Esophagus squamous epithelium (tissue), 4 donors: ENCODE measurements at regions not wholly inside any gene's neighbourhood (a gene's known extent, or its start where the extent isn't known, plus 50 kb on each side); places are given as distances from the start of the nearest gene placed in this dataset.

Source experiments
- POLR2A ChIP-seq, 4 donors: fragments of 450-650 bp; IDR thresholded peaks; one replicate each; pipeline ENCODE4 v1.6.1; 2017; ENCODE audit warnings: antibody characterized with exemption in 4 of 4, mild to moderate bottlenecking in 4 of 4, moderate library complexity in 3 of 4
- TF ChIP-seq, protein P1 (sequence below), 6 experiments: fragments of 450-650 bp in 4 of 6; fragments of 200-600 bp in 2 of 6; sonication (generic) in 2 of 6; IDR thresholded peaks; one replicate each; pipeline ENCODE4 v1.5.1; 2016 to 2019; ENCODE audit warnings: antibody characterized with exemption in 6 of 6, mild to moderate bottlenecking in 4 of 6, moderate library complexity in 4 of 6

DNA sequence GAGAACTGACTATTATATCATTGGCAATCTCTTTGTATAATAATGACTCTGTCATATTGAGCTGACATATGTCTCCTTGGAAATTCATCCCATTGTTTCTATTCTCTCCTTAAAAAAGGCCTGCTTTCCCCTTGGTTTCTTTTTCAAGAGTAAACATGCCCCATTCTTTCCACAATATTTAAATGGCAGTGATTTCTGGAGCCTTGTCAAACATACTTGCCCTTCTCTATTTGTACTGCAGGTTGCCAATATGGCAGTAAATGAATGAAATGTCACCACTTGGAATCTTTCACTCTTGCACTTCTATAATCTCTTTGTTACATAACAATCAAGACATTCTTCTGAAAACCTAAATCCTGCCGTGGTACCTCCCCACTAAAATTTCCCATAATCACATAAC lies 1265.1 kb upstream of the CDH8 start:
- TF ChIP-seq, protein P1, sequence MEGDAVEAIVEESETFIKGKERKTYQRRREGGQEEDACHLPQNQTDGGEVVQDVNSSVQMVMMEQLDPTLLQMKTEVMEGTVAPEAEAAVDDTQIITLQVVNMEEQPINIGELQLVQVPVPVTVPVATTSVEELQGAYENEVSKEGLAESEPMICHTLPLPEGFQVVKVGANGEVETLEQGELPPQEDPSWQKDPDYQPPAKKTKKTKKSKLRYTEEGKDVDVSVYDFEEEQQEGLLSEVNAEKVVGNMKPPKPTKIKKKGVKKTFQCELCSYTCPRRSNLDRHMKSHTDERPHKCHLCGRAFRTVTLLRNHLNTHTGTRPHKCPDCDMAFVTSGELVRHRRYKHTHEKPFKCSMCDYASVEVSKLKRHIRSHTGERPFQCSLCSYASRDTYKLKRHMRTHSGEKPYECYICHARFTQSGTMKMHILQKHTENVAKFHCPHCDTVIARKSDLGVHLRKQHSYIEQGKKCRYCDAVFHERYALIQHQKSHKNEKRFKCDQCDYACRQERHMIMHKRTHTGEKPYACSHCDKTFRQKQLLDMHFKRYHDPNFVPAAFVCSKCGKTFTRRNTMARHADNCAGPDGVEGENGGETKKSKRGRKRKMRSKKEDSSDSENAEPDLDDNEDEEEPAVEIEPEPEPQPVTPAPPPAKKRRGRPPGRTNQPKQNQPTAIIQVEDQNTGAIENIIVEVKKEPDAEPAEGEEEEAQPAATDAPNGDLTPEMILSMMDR (IDR thresholded peaks at IDR 0.05): no peak
- no peak for TF ChIP-seq POLR2A (IDR thresholded peaks at IDR 0.05)
